Stimulated activated naive CD8-positive, alpha-beta T cell treated with anti-CD3 and anti-CD28 coated beads, Interleukin-15, Interleukin-2, amounts not matched to agents 100 ng/mL and 50 ng/mL, for 24 hours (primary cell): ENCODE measurements at regions not wholly inside any gene's neighbourhood (a gene's known extent, or its start where the extent isn't known, plus 50 kb on each side); places are given as distances from the start of the nearest gene placed in this dataset.

ENCODE experiments used
- H3K27ac Mint-ChIP-seq: one replicate; pipeline ENCODE4 v1.8.0; 2021; ENCODE audit warnings: mild to moderate bottlenecking, mixed read lengths
- H3K27me3 Mint-ChIP-seq: one replicate; pipeline ENCODE4 v1.8.0; 2021; ENCODE audit warnings: mixed read lengths
- H3K36me3 Mint-ChIP-seq: one replicate; pipeline ENCODE4 v1.8.0; 2021; ENCODE audit warnings: low read depth, mixed read lengths
- H3K4me1 Mint-ChIP-seq: one replicate; pipeline ENCODE4 v1.8.0; 2021; ENCODE audit warnings: low read depth, mixed read lengths
- H3K4me3 Mint-ChIP-seq: one replicate; pipeline ENCODE4 v1.8.0; 2021; ENCODE audit warnings: mild to moderate bottlenecking, mixed read lengths
- H3K9me3 Mint-ChIP-seq: one replicate; pipeline ENCODE4 v1.8.0; 2021; ENCODE audit warnings: mixed read lengths

- H3K4me1 Mint-ChIP-seq: no peaks in the 10 kb centered on the region
- H3K9me3 Mint-ChIP-seq: peaks cover 3% of the 10 kb centered on the region
- H3K27ac Mint-ChIP-seq: no peak overlapping the region
- H3K36me3 Mint-ChIP-seq: no peaks in the 10 kb centered on the region
- H3K4me3 Mint-ChIP-seq: no peak overlapping the region
- no peaks in the 10 kb centered on the region for H3K27me3 Mint-ChIP-seq
Measured at GRCh38 chr18:68262690-68263294, 452.1 kb downstream of the TMX3 start.

DNA sequence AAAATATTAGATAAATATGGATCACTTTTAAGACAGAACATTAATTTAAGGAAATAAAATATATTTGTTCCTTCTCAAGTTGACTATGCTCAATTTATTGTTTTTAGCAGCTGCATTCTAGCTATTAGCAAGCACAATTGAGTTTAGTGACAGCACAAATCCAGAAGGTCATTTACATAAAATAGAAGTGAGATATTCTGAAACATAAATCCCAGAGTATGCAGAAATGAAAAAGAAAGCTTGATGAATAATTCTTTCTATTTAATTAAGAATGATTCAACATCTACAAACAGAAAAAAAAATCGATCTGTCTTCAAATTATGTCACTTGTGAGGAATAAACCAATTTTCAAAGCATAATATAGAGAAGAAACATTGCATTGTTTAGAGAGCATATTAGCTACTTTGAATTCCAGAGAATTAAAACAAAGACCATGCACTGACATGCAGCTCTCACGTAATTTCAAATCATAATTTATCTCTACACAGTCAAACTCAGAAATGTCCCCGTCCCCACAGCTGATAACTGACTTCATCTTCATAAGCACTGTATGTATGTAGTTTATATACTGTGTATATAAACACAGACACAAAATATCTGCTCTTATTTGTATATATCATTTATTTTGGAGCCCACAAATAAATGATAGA, 458.4 kb downstream of the TMX3 start:
- no peaks in the 10 kb centered on the region for H3K36me3 Mint-ChIP-seq
- no peak overlapping the region for H3K27ac Mint-ChIP-seq
- H3K4me1 Mint-ChIP-seq: no peaks in the 10 kb centered on the region
- no peaks in the 10 kb centered on the region for H3K27me3 Mint-ChIP-seq
- H3K9me3 Mint-ChIP-seq: no peaks in the 10 kb centered on the region
- H3K4me3 Mint-ChIP-seq: no peak overlapping the region

- Mint-ChIP-seq H3K4me1 (no peaks in the 10 kb centered on the region), H3K4me3 (no peak overlapping the region), H3K36me3 (no peaks in the 10 kb centered on the region), H3K27me3 (no peaks in the 10 kb centered on the region), H3K9me3 (peaks cover 3% of the 10 kb centered on the region), H3K27ac (no peak overlapping the region)
Measured at GRCh38 chr18:68244786-68245185, 470.1 kb downstream of the TMX3 start.

GRCh38 chr18:68241881-68242280, 473.0 kb downstream of the TMX3 start:
- peaks cover 3% of the 10 kb centered on the region for H3K9me3 Mint-ChIP-seq
- H3K36me3 Mint-ChIP-seq: no peaks in the 10 kb centered on the region
- no peaks in the 10 kb centered on the region for H3K27me3 Mint-ChIP-seq
- H3K27ac Mint-ChIP-seq: no peak overlapping the region
- H3K4me1 Mint-ChIP-seq: no peaks in the 10 kb centered on the region
- no peak overlapping the region for H3K4me3 Mint-ChIP-seq

DNA sequence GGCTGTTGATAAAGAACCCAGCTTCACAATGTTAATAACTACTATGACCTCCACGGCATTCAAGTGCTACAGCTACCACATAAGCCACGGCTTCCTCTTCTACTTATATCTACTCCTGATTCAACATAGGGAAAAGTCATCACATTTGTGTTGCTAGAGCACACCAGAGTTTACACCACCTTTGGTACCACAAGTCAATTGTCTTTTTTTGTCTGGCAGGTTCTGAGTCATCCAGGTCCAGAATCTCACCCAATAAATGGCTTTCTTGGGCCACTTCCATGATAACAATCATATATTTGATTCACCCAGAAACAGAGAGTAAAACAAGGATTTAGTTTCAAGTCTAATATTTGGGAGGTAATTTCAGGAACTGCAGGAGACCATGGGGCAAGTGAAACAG, 480.2 kb downstream of the TMX3 start:
- Mint-ChIP-seq H3K9me3 (peaks cover 3% of the 10 kb centered on the region), H3K27ac (no peak overlapping the region), H3K4me3 (no peak overlapping the region), H3K27me3 (no peaks in the 10 kb centered on the region), H3K4me1 (no peaks in the 10 kb centered on the region), H3K36me3 (no peaks in the 10 kb centered on the region)

DNA sequence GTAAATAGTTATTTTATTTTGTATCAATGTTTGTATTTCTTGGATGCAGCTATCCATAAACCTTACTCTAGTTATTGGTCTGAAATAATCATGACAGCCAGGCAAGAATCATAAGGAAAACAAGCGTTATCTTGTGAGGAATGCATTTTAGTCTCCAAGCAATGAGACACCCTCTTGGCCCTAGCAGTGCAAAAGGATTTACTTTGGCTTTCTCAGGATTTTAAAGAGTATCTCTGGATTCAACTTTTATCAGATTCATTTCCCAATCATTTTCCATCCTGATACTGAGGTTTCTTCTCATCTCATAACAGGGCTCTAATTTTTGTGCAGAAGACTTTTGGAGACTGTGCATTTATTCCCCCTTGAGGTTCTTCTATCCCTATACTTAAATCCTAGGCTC, 480.8 kb downstream of the TMX3 start:
- no peaks in the 10 kb centered on the region for H3K27me3 Mint-ChIP-seq
- H3K4me1 Mint-ChIP-seq: no peaks in the 10 kb centered on the region
- peaks cover 3% of the 10 kb centered on the region for H3K9me3 Mint-ChIP-seq
- no peaks in the 10 kb centered on the region for H3K36me3 Mint-ChIP-seq
- no peak overlapping the region for H3K27ac Mint-ChIP-seq
- H3K4me3 Mint-ChIP-seq: no peak overlapping the region

- Mint-ChIP-seq H3K9me3 (no peaks in the 10 kb centered on the region), H3K36me3 (no peaks in the 10 kb centered on the region), H3K27me3 (no peaks in the 10 kb centered on the region), H3K4me1 (no peaks in the 10 kb centered on the region), H3K27ac (no peak overlapping the region), H3K4me3 (no peak overlapping the region)
Measured at GRCh38 chr18:68233018-68233417, 481.9 kb downstream of the TMX3 start.

DNA sequence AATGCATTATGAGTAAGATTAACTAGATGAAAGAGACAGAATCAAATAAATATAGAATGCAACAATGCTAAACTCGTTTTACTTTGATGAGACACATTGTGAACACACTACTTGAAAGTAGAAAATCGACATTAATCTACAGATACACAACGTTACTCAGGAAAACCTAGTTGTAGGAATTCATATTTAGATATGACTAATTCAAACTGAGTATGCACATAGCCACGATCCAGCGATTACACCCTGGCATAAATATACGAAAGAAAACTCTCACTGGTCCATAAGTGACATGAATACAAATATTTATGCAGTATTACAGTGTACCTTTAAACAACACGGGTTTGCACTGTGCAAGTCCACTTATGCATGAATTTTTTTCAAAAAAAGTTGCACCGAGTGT, 485.6 kb downstream of the TMX3 start:
- Mint-ChIP-seq H3K27ac (no peak overlapping the region), H3K9me3 (no peaks in the 10 kb centered on the region), H3K27me3 (no peaks in the 10 kb centered on the region), H3K4me1 (no peaks in the 10 kb centered on the region), H3K36me3 (no peaks in the 10 kb centered on the region), H3K4me3 (no peak overlapping the region)

DNA sequence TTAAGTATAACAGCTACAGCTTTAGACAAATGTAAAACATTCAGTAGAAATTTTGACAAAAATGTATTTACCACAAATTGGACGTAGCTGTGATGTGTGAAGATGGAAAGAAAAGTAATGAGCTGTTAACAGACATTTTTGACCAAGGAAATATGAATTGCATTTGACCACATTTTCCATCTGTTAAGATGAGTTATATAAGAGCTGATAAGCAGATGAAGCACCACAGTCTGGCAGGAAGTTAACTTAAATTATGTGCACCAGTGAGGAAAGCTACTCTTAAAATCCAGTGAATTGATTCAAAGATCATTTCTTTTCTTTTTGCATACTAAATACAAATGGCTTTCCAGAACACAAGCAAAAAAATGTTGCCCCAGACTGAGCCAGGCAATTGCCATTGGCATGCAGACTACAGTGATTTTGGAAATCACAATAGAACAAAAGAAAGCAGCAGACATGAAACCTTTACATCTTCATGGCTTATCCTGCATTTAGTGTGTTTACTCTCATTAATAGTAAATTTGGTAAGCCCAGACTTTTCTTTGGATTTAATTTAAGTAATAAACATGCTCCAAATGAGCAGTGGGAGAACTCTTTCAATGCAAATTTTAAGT, 493.7 kb downstream of the TMX3 start:
- Mint-ChIP-seq H3K9me3 (no peaks in the 10 kb centered on the region), H3K36me3 (no peaks in the 10 kb centered on the region), H3K27me3 (no peaks in the 10 kb centered on the region), H3K27ac (no peak overlapping the region), H3K4me3 (no peak overlapping the region), H3K4me1 (no peaks in the 10 kb centered on the region)

DNA sequence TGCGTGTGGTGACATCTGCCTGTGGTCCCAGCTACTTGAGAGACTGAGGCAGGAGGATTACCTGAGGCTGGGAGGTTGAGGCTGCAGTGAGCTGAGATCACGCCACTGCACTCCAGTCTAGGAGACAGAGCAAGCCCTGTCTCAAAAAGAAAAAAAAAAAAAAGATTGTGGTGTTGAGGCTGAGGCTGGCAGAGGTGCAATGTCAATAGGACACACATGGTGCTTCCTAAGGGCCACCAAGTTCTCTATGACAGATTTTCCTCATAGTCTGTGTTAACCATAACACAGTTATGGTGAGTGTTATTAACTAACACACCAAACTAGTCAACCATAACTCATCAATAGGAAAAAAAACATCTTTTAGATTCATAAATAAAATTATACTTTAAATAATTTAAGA, 494.4 kb downstream of the TMX3 start:
- Mint-ChIP-seq H3K27me3 (no peaks in the 10 kb centered on the region), H3K27ac (no peak overlapping the region), H3K9me3 (no peaks in the 10 kb centered on the region), H3K4me3 (no peak overlapping the region), H3K36me3 (no peaks in the 10 kb centered on the region), H3K4me1 (no peaks in the 10 kb centered on the region)

DNA sequence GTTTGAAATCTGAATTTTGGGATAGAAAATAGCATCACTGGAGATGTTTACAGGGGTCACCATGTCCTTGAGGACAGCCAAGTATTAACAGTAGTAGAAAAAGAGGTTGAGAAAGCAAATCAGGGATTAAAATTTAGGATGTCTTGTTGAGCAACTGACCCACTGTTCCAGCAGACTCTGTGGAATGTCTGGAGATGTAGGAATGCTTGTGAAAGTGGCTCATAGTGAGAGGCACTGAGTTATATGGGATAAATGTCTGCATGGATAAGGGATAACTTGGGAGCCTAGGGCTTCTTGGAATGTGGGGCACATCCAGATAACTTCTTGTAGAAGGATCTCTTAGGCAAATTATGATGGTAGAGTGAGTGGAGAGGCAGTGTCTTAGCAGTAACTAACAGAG, 495.0 kb downstream of the TMX3 start:
- H3K36me3 Mint-ChIP-seq: no peaks in the 10 kb centered on the region
- H3K4me1 Mint-ChIP-seq: no peaks in the 10 kb centered on the region
- no peak overlapping the region for H3K4me3 Mint-ChIP-seq
- H3K27ac Mint-ChIP-seq: no peak overlapping the region
- no peaks in the 10 kb centered on the region for H3K27me3 Mint-ChIP-seq
- H3K9me3 Mint-ChIP-seq: no peaks in the 10 kb centered on the region

- H3K4me1 Mint-ChIP-seq: no peaks in the 10 kb centered on the region
- no peak overlapping the region for H3K27ac Mint-ChIP-seq
- no peaks in the 10 kb centered on the region for H3K9me3 Mint-ChIP-seq
- H3K27me3 Mint-ChIP-seq: no peaks in the 10 kb centered on the region
- H3K36me3 Mint-ChIP-seq: no peaks in the 10 kb centered on the region
- H3K4me3 Mint-ChIP-seq: no peak overlapping the region
Measured at GRCh38 chr18:68219274-68219673, 495.6 kb downstream of the TMX3 start.

GRCh38 chr18:68215931-68216330, 499.0 kb downstream of the TMX3 start:
- Mint-ChIP-seq H3K4me3 (no peak overlapping the region), H3K27ac (no peak overlapping the region), H3K4me1 (no peaks in the 10 kb centered on the region), H3K36me3 (no peaks in the 10 kb centered on the region), H3K9me3 (no peaks in the 10 kb centered on the region), H3K27me3 (no peaks in the 10 kb centered on the region)

GRCh38 chr18:68186039-68186438, 528.9 kb downstream of the TMX3 start:
- H3K4me1 Mint-ChIP-seq: no peaks in the 10 kb centered on the region
- H3K4me3 Mint-ChIP-seq: no peak overlapping the region
- peaks cover 4% of the 10 kb centered on the region for H3K9me3 Mint-ChIP-seq
- no peak overlapping the region for H3K27ac Mint-ChIP-seq
- H3K36me3 Mint-ChIP-seq: no peaks in the 10 kb centered on the region
- H3K27me3 Mint-ChIP-seq: no peaks in the 10 kb centered on the region

GRCh38 chr18:68181956-68182355, 533.0 kb downstream of the TMX3 start:
- no peaks in the 10 kb centered on the region for H3K36me3 Mint-ChIP-seq
- no peak overlapping the region for H3K27ac Mint-ChIP-seq
- peaks cover 4% of the 10 kb centered on the region for H3K9me3 Mint-ChIP-seq
- H3K27me3 Mint-ChIP-seq: no peaks in the 10 kb centered on the region
- no peaks in the 10 kb centered on the region for H3K4me1 Mint-ChIP-seq
- no peak overlapping the region for H3K4me3 Mint-ChIP-seq

- H3K4me3 Mint-ChIP-seq: no peak overlapping the region
- no peaks in the 10 kb centered on the region for H3K36me3 Mint-ChIP-seq
- peaks cover 4% of the 10 kb centered on the region for H3K9me3 Mint-ChIP-seq
- no peaks in the 10 kb centered on the region for H3K4me1 Mint-ChIP-seq
- H3K27ac Mint-ChIP-seq: no peak overlapping the region
- no peaks in the 10 kb centered on the region for H3K27me3 Mint-ChIP-seq
Measured at GRCh38 chr18:68179811-68180210, 535.1 kb downstream of the TMX3 start.
